ENCODE measurements at regions not wholly inside any gene's neighbourhood (a gene's known extent, or its start where the extent isn't known, plus 50 kb on each side); places are given as distances from the start of the nearest gene placed in this dataset.

GRCh38 chr10:130404476-130405055, 268.4 kb downstream of the GLRX3 start:
- TF ChIP-seq, protein P1, sequence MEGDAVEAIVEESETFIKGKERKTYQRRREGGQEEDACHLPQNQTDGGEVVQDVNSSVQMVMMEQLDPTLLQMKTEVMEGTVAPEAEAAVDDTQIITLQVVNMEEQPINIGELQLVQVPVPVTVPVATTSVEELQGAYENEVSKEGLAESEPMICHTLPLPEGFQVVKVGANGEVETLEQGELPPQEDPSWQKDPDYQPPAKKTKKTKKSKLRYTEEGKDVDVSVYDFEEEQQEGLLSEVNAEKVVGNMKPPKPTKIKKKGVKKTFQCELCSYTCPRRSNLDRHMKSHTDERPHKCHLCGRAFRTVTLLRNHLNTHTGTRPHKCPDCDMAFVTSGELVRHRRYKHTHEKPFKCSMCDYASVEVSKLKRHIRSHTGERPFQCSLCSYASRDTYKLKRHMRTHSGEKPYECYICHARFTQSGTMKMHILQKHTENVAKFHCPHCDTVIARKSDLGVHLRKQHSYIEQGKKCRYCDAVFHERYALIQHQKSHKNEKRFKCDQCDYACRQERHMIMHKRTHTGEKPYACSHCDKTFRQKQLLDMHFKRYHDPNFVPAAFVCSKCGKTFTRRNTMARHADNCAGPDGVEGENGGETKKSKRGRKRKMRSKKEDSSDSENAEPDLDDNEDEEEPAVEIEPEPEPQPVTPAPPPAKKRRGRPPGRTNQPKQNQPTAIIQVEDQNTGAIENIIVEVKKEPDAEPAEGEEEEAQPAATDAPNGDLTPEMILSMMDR (IDR thresholded peaks at IDR 0.05; ENCODE audit: low read depth, low read length) = no peak
- TF ChIP-seq EZH2phosphoT487 (IDR thresholded peaks at IDR 0.05; ENCODE audit: low read depth) = no peak

Data from OCI-LY3 (cell line).